ENCODE measurements at regions not wholly inside any gene's neighbourhood (a gene's known extent, or its start where the extent isn't known, plus 50 kb on each side); places are given as distances from the start of the nearest gene placed in this dataset.

- intact Hi-C loops (cut with DNase I) = no loop called here
- Histone ChIP-seq H3K36me3 (ENCODE audit: insufficient read depth in 1 of 2, low read depth in 1 of 2) (no peaks in the 10 kb centered on the region), H3K27me3 (ENCODE audit: insufficient read depth in 3 of 3, low read length in 2 of 3) (no peaks in the 10 kb centered on the region), H3K27ac (no peak overlapping the region), H3K4me1 (no peaks in the 10 kb centered on the region), H3K4me3 (no peak overlapping the region), H3K9me3 (no peaks in the 10 kb centered on the region)
- 74 to 77% (median 76%) methylated on average over 6 of the region's 6 CpGs for WGBS, 3 donors
- DNase-seq = no peak
- no peak for ATAC-seq
- no peak for TF ChIP-seq CTCF (IDR thresholded peaks at IDR 0.05)
Measured at GRCh38 chr16:52004343-52004742, 542.6 kb downstream of the TOX3 start.

GRCh38 chr16:52002026-52002425, 544.9 kb downstream of the TOX3 start:
- 60 to 68% (median 67%) methylated on average over 6 of the region's 6 CpGs for WGBS, 3 donors

GRCh38 chr16:51996516-51996915, 550.4 kb downstream of the TOX3 start:
- DNase-seq (no peak), ATAC-seq (no peak)
- H3K27ac ChIP-seq = no peak overlapping the region
- no peak for TF ChIP-seq CTCF (IDR thresholded peaks at IDR 0.05)
- WGBS, 3 donors = 27 to 41% (median 34%) methylated on average over 3 of the region's 3 CpGs
- intact Hi-C loops (cut with DNase I) = no loop called here
- H3K4me1 ChIP-seq = no peaks in the 10 kb centered on the region
- H3K36me3 ChIP-seq (ENCODE audit: insufficient read depth in 1 of 2, low read depth in 1 of 2) = no peaks in the 10 kb centered on the region
- no peak overlapping the region for H3K4me3 ChIP-seq
- H3K27me3 ChIP-seq (ENCODE audit: insufficient read depth in 3 of 3, low read length in 2 of 3) = no peaks in the 10 kb centered on the region
- H3K9me3 ChIP-seq = no peaks in the 10 kb centered on the region

More at GRCh38 chr16:52002026-52002425, 544.9 kb downstream of the TOX3 start:
- DNase-seq (no peak), ATAC-seq (no peak)
- no peak for TF ChIP-seq CTCF (IDR thresholded peaks at IDR 0.05)
- no peaks in the 10 kb centered on the region for H3K27me3 ChIP-seq (ENCODE audit: insufficient read depth in 3 of 3, low read length in 2 of 3)
- H3K9me3 ChIP-seq = no peaks in the 10 kb centered on the region
- no peaks in the 10 kb centered on the region for H3K36me3 ChIP-seq (ENCODE audit: insufficient read depth in 1 of 2, low read depth in 1 of 2)
- no peaks in the 10 kb centered on the region for H3K4me1 ChIP-seq
- intact Hi-C loops (cut with DNase I) = no loop called here
- no peak overlapping the region for H3K4me3 ChIP-seq
- H3K27ac ChIP-seq = no peak overlapping the region

GRCh38 chr16:51994597-51994996, 552.3 kb downstream of the TOX3 start:
- H3K4me3 ChIP-seq = no peak overlapping the region
- ATAC-seq (no peak), DNase-seq (no peak)
- H3K27me3 ChIP-seq (ENCODE audit: insufficient read depth in 3 of 3, low read length in 2 of 3) = no peaks in the 10 kb centered on the region
- no peaks in the 10 kb centered on the region for H3K36me3 ChIP-seq (ENCODE audit: insufficient read depth in 1 of 2, low read depth in 1 of 2)
- intact Hi-C loops (cut with DNase I) = no loop called here
- TF ChIP-seq CTCF (IDR thresholded peaks at IDR 0.05) = no peak
- H3K9me3 ChIP-seq = no peaks in the 10 kb centered on the region
- H3K4me1 ChIP-seq = no peaks in the 10 kb centered on the region
- WGBS, 3 donors = 27 to 37% (median 28%) methylated on average over 8 of the region's 8 CpGs
- H3K27ac ChIP-seq = no peak overlapping the region

GRCh38 chr16:51989637-51990230, 557.2 kb downstream of the TOX3 start:
- no peaks in the 10 kb centered on the region for H3K4me1 ChIP-seq
- no peaks in the 10 kb centered on the region for H3K27me3 ChIP-seq (ENCODE audit: insufficient read depth in 3 of 3, low read length in 2 of 3)
- WGBS, 3 donors = 30 to 40% (median 34%) methylated on average over 6 of the region's 6 CpGs
- intact Hi-C loops (cut with DNase I) = no loop called here
- DNase-seq = no peak
- ATAC-seq = no peak
- no peaks in the 10 kb centered on the region for H3K9me3 ChIP-seq
- H3K4me3 ChIP-seq = no peak overlapping the region
- no peak overlapping the region for H3K27ac ChIP-seq
- H3K36me3 ChIP-seq (ENCODE audit: insufficient read depth in 1 of 2, low read depth in 1 of 2) = no peaks in the 10 kb centered on the region
- TF ChIP-seq CTCF (IDR thresholded peaks at IDR 0.05) = no peak

Data from psoas muscle (tissue), 7 donors.